ENCODE measurements at regions not wholly inside any gene's neighbourhood (a gene's known extent, or its start where the extent isn't known, plus 50 kb on each side); places are given as distances from the start of the nearest gene placed in this dataset.
"Not testable (repeated sequence)": the region's sequence is repeated elsewhere in the genome, so short reads cannot be mapped to it uniquely, and the experiment has no call there.

GRCh38 chr14:105878554-105878953, 352.2 kb downstream of the TMEM121 start:
- no peak for DNase-seq (ENCODE audit: low read depth in 4 of 4, low spot score in 3 of 4)

DNA sequence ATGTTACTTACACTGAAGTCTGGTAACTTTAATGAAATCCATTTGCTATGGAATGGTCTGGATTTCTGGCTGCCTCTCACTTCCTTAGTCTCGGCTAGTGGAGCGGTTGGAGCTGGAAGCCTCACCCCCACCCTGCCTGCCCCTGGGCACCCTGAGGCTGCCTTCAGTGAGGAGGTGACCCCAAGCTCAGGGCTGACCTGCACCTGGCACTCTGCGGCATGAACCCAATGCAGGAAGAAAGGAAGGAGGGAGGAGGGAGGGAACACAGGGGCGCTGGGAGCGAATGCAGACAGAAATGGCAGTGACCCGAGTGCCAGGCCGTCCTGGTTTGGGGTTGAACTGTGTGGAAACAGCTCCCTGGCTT, 353.1 kb downstream of the TMEM121 start:
- no peak for DNase-seq (ENCODE audit: low read depth in 4 of 4, low spot score in 3 of 4)

DNA sequence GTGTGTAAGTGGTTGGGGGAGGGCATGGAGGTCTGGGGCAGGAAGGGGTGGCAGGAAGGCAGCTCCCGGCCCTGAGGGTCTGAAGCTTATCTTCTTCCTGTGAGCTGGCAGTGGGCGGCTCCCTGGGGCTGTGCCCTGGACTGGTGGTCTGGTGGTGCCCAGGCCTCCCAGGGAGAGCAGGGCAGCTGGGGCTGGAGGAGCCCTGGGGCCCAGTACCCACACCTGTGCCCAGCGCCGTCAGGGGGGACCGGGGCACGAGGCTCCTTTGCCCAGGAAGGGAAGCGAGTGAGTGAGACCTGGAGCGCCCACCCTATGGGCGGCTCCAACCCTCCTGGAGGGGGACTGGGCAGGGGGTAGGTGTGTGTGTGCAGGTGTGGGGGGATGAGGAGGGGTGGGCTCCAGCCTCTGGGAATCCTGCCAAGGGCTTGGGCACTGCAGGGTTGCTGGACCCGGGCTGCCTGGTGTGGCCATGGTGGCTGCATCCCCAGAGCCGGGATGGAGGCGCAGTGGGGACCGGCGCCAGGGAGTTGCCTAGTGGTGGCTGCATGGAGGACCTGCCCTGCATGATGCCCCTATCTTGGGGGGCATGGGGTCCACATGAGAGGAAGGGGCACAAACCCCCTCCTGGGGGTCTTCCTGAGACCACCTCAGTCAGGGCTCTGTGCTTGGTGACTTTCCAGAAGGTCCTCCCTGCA, 353.6 kb downstream of the TMEM121 start:
- no peak for DNase-seq (ENCODE audit: low read depth in 4 of 4, low spot score in 3 of 4)

DNA sequence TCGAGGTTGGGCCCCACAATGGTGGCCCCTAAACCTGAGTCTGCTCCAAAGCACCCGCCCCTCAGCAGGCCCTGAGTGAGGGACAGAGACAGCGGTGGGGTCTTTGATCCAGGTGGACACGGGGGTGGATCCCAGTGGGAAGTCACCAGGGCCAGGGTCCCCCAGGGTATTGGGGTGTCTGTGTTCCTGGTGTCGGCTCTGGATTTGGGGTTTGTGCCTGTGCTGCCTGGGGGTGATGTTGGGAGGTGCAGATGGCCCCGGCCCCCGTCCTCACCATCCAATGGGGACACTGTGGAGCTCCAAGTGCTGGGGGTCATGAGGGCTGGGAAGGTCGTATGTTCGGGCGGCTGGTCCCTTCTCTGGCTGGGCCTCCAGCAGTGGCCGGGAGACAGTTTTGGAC, 354.2 kb downstream of the TMEM121 start:
- no peak for DNase-seq (ENCODE audit: low read depth in 4 of 4, low spot score in 3 of 4)

DNA sequence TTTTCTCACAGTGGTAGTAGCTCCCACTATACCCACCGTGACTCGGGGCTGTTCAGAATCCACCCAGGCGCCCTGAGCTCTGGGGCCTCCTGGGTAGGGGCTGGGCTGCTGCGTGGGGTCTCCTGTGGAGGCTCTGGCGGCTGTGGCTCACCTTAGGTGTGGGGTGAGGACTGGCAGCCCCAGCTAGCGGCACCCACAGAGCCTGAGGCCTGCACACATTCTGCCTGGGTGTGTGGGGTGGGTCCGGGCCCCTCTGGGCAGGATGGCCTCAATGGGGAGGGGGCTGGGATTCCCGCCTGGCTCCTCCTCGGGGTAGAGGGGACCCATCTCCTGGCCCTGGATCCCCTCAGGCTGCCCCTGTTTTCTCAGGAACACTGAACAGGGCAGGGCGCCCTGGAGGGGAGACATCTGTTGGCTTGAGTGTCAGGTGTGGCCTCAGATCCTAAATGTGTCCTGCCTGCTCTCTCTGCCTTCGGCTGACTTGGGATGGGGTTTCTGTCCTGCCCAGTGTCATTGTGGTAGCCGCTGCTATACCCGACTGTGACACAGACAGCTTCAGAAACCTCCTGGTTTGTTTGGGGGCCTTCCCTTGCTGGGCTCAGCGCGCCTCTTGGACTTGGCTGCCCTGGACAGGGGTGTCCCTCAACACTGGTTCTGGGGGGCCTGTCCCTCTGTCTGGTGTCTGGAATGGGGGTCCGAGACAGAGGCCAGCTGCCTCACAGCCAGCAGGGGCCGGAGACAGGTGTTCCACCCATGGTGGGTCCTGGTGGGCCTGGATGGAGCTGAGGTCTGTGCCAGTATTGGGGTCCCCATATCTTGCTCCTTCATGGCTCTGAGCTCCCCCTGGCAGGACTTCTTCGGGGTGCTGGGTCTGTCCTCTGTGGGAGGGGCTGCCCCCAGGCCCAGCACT, 354.9 kb downstream of the TMEM121 start:
- no peak for DNase-seq (ENCODE audit: low read depth in 4 of 4, low spot score in 3 of 4)

DNA sequence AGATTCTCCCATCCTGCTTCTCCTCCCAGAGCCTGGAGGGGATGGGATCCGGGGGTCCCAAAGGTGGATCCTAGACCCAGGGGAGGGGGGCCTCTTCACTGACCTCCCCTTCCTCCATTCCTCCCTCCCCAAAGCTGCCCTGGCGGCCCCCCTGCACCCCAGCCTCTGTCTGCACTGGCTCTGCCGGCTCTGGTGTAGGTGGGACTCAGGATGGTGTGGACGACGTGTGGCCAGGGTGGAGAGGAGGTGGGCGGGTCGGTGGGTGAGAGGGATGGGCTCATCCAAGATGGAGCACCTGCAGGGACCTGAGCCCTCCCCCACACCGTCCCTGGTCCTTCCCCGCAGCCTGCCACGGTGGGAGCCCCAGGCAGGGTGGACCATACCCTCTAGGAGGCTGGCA, 355.6 kb downstream of the TMEM121 start:
- not testable (repeated sequence) for DNase-seq (ENCODE audit: low read depth in 4 of 4, low spot score in 3 of 4)

GRCh38 chr14:105882626-105883025, 356.2 kb downstream of the TMEM121 start:
- DNase-seq (ENCODE audit: low read depth in 4 of 4, low spot score in 3 of 4) = no peak

- DNase-seq (ENCODE audit: low read depth in 4 of 4, low spot score in 3 of 4) = no peak
These were observed 357.0 kb downstream of the TMEM121 start for GRCh38 chr14:105883066-105884005.

GRCh38 chr14:105884192-105884807, 357.9 kb downstream of the TMEM121 start:
- DNase-seq (ENCODE audit: low read depth in 4 of 4, low spot score in 3 of 4) = not testable (repeated sequence)

DNA sequence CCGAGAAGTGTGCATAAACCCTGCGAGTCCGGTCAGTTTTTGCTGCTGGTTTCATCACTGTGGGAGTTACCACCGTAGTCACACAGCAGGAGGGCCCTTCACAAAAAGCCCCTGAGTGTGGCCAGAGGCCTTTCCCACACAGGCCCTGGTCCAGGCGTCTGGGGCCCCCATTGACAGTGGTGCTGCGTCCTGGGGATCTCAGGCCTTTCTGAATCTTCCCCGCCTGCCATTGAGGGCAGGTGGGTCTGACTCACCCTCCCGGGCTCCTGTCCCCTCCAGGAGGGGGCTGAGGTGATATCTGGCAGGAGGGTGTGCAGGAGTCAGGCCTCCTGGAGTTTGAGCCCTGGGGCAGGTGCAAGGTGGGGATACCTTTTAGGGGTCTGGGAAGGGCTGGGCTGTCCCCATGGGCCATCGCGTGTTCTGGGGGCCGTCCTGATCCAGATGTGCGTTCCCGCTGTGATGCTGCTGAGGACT, 358.5 kb downstream of the TMEM121 start:
- no peak for DNase-seq (ENCODE audit: low read depth in 4 of 4, low spot score in 3 of 4)

- DNase-seq (ENCODE audit: low read depth in 4 of 4, low spot score in 3 of 4) = no peak
These were observed 359.4 kb downstream of the TMEM121 start for GRCh38 chr14:105885561-105886320.

GRCh38 chr14:105886791-105887191, 360.4 kb downstream of the TMEM121 start:
- DNase-seq (ENCODE audit: low read depth in 4 of 4, low spot score in 3 of 4) = not testable (repeated sequence)

- DNase-seq (ENCODE audit: low read depth in 4 of 4, low spot score in 3 of 4) = no peak
These were observed 361.3 kb downstream of the TMEM121 start for GRCh38 chr14:105887692-105888091.

DNA sequence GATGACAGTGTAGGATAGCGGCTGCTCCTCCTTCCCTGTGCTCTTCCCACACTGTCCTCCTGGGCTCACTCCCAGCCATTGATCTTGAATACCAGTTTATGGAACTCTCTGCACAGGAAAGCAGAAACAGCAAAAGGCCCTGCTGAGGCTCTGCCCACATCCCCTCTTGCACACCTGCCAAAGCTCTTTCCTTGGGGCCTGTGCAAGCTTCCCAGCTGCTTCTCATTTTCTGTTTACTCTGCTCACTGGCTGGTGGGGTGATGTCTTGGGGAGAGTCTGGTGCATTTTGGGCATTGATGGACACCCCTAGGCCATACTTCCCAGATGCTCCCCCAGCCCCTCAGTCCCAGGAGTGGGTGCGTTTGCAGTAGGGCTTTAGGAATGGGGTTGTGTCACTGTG, 361.8 kb downstream of the TMEM121 start:
- no peak for DNase-seq (ENCODE audit: low read depth in 4 of 4, low spot score in 3 of 4)

- DNase-seq (ENCODE audit: low read depth in 4 of 4, low spot score in 3 of 4) = no peak
These were observed 362.6 kb downstream of the TMEM121 start for GRCh38 chr14:105888784-105889665.

DNA sequence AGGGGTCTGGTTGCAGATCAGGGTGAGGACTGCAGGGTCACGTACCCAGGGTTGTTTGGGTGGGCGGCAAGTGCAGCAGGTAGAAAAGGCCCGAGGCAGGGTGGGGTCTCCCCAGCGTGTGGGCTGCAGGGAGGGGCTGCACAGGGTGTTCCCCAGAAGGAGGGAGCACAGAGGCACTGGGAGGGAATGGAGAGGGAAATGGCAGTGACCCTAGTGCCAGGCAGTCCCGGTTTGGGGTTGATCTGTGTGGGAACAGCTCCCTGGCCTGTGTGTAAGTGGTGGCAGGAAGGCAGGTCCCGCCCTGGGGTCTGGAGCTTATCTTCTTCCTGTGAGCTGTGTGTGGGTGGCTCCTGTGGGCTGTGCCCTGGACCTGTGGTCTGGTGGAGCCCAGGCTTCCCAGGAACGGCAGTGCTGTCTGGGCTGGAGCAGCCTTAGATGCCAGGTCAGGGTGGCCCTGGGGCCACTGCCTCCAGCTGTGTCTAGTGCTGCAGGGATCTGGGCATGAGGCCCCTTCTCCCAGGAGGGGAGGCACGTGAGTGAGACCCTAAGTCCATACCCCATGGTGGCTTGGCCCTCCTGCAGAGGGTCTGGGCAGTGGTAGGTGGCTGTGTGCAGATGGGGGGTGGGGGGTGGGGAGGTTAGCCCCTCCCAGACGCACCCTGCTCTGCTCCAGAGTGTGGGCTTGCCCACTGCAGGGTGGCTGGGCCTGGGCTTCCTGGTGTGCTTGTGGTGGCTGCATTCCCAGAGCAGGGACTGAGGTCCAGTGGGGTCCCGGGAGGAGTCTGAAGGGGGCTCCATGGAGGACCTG, 363.5 kb downstream of the TMEM121 start:
- no peak for DNase-seq (ENCODE audit: low read depth in 4 of 4, low spot score in 3 of 4)

DNA sequence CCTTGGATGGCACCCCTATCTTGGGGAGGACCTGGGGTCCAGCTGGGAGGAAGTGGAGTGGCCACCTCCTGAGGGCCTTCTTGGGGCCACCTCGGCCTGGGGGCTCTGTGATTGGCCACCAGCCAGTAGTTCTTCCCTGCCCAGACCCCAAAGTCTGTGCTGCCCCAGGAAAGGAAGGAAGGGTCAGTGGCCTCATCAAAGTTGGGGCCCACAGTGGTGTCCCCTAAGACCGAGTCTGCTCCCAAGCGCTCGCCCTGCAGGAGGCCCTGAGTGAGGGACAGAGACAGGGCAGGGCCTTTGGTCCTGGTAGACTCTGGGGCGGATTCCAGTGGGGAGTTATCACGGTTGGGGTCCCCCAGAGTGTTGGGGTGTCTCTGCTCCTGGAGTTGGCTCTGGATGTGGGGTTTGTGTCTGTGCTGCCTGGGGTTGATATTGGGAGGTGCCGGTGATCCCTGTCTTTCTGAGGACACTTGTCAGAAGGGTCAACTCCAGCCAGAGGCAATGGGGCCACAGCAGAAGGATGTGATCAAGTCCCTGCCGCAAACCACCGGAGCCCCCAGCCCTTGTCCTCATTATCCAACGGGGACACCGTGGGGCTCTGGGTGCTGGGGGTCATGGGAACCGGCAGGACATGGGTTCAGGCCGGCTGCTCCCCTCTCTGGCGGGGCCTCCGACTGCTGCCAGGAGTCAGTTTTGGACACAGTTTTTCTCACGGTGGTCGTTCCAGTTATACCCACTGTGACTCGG, 364.3 kb downstream of the TMEM121 start:
- no peak for DNase-seq (ENCODE audit: low read depth in 4 of 4, low spot score in 3 of 4)
